Endothelial cell of umbilical vein (primary cell): ENCODE measurements at regions not wholly inside any gene's neighbourhood (a gene's known extent, or its start where the extent isn't known, plus 50 kb on each side); places are given as distances from the start of the nearest gene placed in this dataset.

Experiments used
- BruUV-seq: library from RNA; stranded (reverse); fragments of 400-500 nt; replicated peaks from 2 replicates; lab custom pipeline; 2021; lab: Mats Ljungman, UMichigan
- CTCF ChIA-PET: fragments of 300-600, 350-600 bp; sonication (Branson Sonifier 250); formaldehyde crosslinking; loops from one replicate; lab custom pipeline; 2021; ENCODE audit warnings: antibody characterized with exemption, inconsistent platforms; lab: Charles Lee
- POLR2A ChIA-PET: fragments of 300-600, 350-600 bp; sonication (Branson Sonifier 250); formaldehyde crosslinking; loops from one replicate; lab custom pipeline; 2021; ENCODE audit warnings: antibody characterized with exemption, inconsistent platforms; lab: Charles Lee
- DNase-seq: peaks from one replicate; pipeline ENCODE4 v3.0.0-alpha.2; 2011; ENCODE audit warnings: low read depth, low spot score
- FAIRE-seq: peaks from 2 replicates; lab custom pipeline; 2011; peaks lifted over from hg19 to GRCh38; lab: Jason Lieb, UNC
- H2AFZ ChIP-seq: 2 replicates; pipeline ENCODE4 v1.6.0; 2012; ENCODE audit warnings: low read depth, low read length, control low read depth, inconsistent platforms
- H3K27ac ChIP-seq: 2 replicates; pipeline ENCODE4 v1.5.1; 2011; ENCODE audit warnings: low read depth, mild to moderate bottlenecking, control low read depth, low read length, moderate library complexity; ENCODE audit not compliant: insufficient read depth
- H3K27me3 ChIP-seq, 2 experiments: 2 replicates each; pipeline versions ENCODE4 v1.6.0 to v1.6.1; 2011; ENCODE audit warnings: low read length in 2 of 2, mixed read lengths in 1 of 2; ENCODE audit not compliant: control insufficient read depth in 2 of 2, insufficient read depth in 2 of 2
- H3K36me3 ChIP-seq, 2 experiments: 2 replicates in 1 of 2; 3 replicates in 1 of 2; pipeline ENCODE4 v1.5.1; 2011; ENCODE audit warnings: low read length in 2 of 2, mild to moderate bottlenecking in 1 of 2, moderate library complexity in 1 of 2; ENCODE audit not compliant: control insufficient read depth in 2 of 2, insufficient read depth in 2 of 2; ENCODE audit errors: extremely low read depth in 1 of 2
- H3K4me1 ChIP-seq: 3 replicates; pipeline ENCODE4 v1.5.1; 2011; ENCODE audit warnings: mild to moderate bottlenecking, low read length; ENCODE audit not compliant: control insufficient read depth, insufficient read depth; ENCODE audit errors: extremely low read depth
- H3K4me2 ChIP-seq: 2 replicates; pipeline ENCODE4 v1.6.1; 2011; ENCODE audit warnings: low read length, control low read depth, mixed read lengths; ENCODE audit not compliant: insufficient read depth
- H3K4me3 ChIP-seq, 3 experiments: fragments of 200-600 bp in 1 of 3; sonication (generic), shearing (Covaris generic) in 1 of 3; replicated peaks in 1 of 3; 2 replicates each; pipeline ENCODE4 v1.5.1; 2011 to 2016; ENCODE audit warnings: control low read depth in 3 of 3, low read length in 3 of 3, mild to moderate bottlenecking in 2 of 3, inconsistent platforms in 1 of 3, low read depth in 1 of 3, moderate library complexity in 1 of 3; ENCODE audit not compliant: insufficient read depth in 1 of 3
- H3K79me2 ChIP-seq: 2 replicates; pipeline ENCODE4 v1.6.0; 2012; ENCODE audit warnings: low read length, inconsistent platforms; ENCODE audit not compliant: control insufficient read depth, insufficient read depth
- H3K9ac ChIP-seq: replicated peaks from 2 replicates; pipeline ENCODE3; 2011; ENCODE audit warnings: low read length, control low read depth; ENCODE audit not compliant: insufficient read depth; ENCODE audit errors: extremely low read depth
- H3K9me1 ChIP-seq: replicated peaks from 3 replicates; pipeline ENCODE4 v1.6.0; 2011; ENCODE audit warnings: mild to moderate bottlenecking, low read length; ENCODE audit not compliant: control insufficient read depth, insufficient read depth; ENCODE audit errors: extremely low read depth
- H3K9me3 ChIP-seq: replicated peaks from 2 replicates; pipeline ENCODE4 v1.5.1; 2012; ENCODE audit warnings: low read length, inconsistent platforms; ENCODE audit not compliant: control insufficient read depth, insufficient read depth
- H4K20me1 ChIP-seq: replicated peaks from 2 replicates; pipeline ENCODE3; 2011; ENCODE audit warnings: mild to moderate bottlenecking, low read length; ENCODE audit not compliant: control insufficient read depth, insufficient read depth; ENCODE audit errors: extremely low read depth
- EZH2 ChIP-seq: IDR thresholded peaks from 2 replicates; pipeline ENCODE4 v1.6.1; 2012; ENCODE audit warnings: borderline replicate concordance, low read depth, mild to moderate bottlenecking, moderate library complexity, low read length, inconsistent platforms; ENCODE audit not compliant: severe bottlenecking
- FOS ChIP-seq: IDR thresholded peaks from 2 replicates; pipeline ENCODE4 v1.6.1; 2011; ENCODE audit warnings: mild to moderate bottlenecking, low read length, moderate library complexity, borderline replicate concordance; ENCODE audit not compliant: insufficient read depth
- GATA2 ChIP-seq: IDR thresholded peaks from 2 replicates; pipeline ENCODE4 v1.7.0; 2011; ENCODE audit warnings: low read depth, mild to moderate bottlenecking, moderate library complexity, mixed read lengths, low read length; ENCODE audit not compliant: insufficient read length, insufficient read depth
- JUN ChIP-seq: IDR thresholded peaks from 2 replicates; pipeline ENCODE4 v1.6.1; 2011; ENCODE audit warnings: borderline replicate concordance, low read depth; ENCODE audit not compliant: insufficient read length, insufficient read depth
- MYC ChIP-seq: IDR thresholded peaks from one replicate; pipeline ENCODE4 v1.6.1; 2011; ENCODE audit warnings: mild to moderate bottlenecking, low read depth, low read length
- POLR2A ChIP-seq: IDR thresholded peaks from 2 replicates; pipeline ENCODE4 v1.6.1; 2012; ENCODE audit warnings: low read depth, mild to moderate bottlenecking, control low read depth, low read length
- POLR2AphosphoS5 ChIP-seq: IDR thresholded peaks from 2 replicates; pipeline ENCODE4 v1.6.1; 2012; ENCODE audit warnings: low read depth, mild to moderate bottlenecking, control low read depth, low read length, moderate library complexity; ENCODE audit not compliant: insufficient read depth
- dilution Hi-C: fragments of 300-500 bp; cut with MboI; formaldehyde crosslinking; loops from one replicate; pipeline ENCODE4 v1.15.0; 2019; ENCODE audit warnings: low sequenced_read_pairs; ENCODE audit not compliant: extremely low pct_ligation_motif_present
- intact Hi-C: fragments of 100-400 bp; cut with micrococcal nuclease; formaldehyde crosslinking; loops from one replicate; pipeline ENCODE4 v1.10.0; 2022
- TF ChIP-seq, protein P1 (sequence below): IDR thresholded peaks from 2 replicates; pipeline ENCODE4 v1.6.1; 2011; ENCODE audit not compliant: insufficient read depth, insufficient read length
- TF ChIP-seq, protein P2 (sequence below), 2 donors: IDR thresholded peaks; 1 replicate in 1 of 2; 2 replicates in 1 of 2; pipeline ENCODE4 v1.5.1; 2011; ENCODE audit warnings: low read length in 2 of 2, mild to moderate bottlenecking in 2 of 2, moderate library complexity in 2 of 2, control low read depth in 1 of 2, inconsistent platforms in 1 of 2, low read depth in 1 of 2; ENCODE audit not compliant: insufficient read depth in 1 of 2; ENCODE audit errors: extremely low read depth in 1 of 2

- Histone ChIP-seq H3K36me3 (no peaks in the 10 kb centered on the region), H3K9me3 (no peaks in the 10 kb centered on the region), H4K20me1 (no peaks in the 10 kb centered on the region), H3K4me1 (no peaks in the 10 kb centered on the region), H3K27ac (no peak overlapping the region), H3K9me1 (no peaks in the 10 kb centered on the region), H3K4me2 (no peak overlapping the region), H3K79me2 (no peaks in the 10 kb centered on the region), H3K4me3 (no peak overlapping the region), H3K27me3 (no peaks in the 10 kb centered on the region), H2AFZ (no peak overlapping the region), H3K9ac (no peak overlapping the region)
- TF ChIP-seq EZH2: no peak
- no peak for TF ChIP-seq MYC
- TF ChIP-seq, protein P1, sequence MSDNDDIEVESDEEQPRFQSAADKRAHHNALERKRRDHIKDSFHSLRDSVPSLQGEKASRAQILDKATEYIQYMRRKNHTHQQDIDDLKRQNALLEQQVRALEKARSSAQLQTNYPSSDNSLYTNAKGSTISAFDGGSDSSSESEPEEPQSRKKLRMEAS: no peak
- TF ChIP-seq FOS: no peak
- no peak for TF ChIP-seq JUN
- intact Hi-C loops (no loop called here), dilution Hi-C loops (no loop called here)
- FAIRE-seq: no peak
- no peak for DNase-seq
- POLR2A ChIA-PET: no interaction called here
- no TSS peak for BruUV-seq
- CTCF ChIA-PET: interaction anchor here (1.4 kb wide), 1 partner anchor 14 kb away, joined by 3 read pairs; no protein-coding TSS in a partner anchor
Observed at GRCh38 chr3:115375362-115375761, 228.3 kb upstream of the ZBTB20 start.

DNA sequence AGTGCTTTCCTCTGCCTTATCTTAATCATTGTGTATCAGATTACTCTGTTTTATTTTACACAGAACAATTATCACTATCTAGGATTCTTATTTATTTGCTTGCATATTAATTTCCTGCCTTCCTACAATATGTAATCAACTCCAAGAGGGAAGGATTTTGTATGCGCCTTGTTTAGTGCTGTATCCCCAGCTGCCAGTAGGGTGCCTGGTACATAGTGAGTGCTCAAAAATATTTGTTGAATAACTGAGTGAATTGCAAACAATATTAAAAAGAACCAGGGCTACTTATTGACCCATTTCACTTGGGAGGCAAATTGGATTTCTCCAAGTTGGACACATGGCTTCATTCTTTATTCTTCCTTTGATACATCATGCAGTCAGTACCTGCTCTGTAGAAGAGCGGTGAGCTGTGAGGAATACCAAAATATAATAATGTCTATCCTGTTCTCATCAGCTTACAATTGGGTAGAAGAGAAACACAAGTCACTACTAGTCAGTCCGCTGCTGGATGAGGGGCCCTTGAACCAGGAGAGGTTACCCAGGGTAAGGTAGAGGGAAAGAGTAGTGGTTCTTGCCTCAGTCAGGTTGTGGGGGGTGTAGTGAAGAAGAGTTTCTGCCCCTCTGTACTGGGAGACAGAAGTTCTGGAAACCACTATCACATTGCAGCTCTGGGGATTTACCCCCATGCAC lies 233.9 kb upstream of the ZBTB20 start:
- intact Hi-C loops: no loop called here
- peaks cover 24% of the 10 kb centered on the region for H3K4me1 ChIP-seq
- no peaks in the 10 kb centered on the region for H3K9me3 ChIP-seq
- dilution Hi-C loops: no loop called here
- TF ChIP-seq MYC (no peak), EZH2 (no peak), POLR2AphosphoS5 (no peak), POLR2A (no peak), GATA2 (no peak), JUN (no peak), FOS (no peak)
- TF ChIP-seq, protein P2, sequence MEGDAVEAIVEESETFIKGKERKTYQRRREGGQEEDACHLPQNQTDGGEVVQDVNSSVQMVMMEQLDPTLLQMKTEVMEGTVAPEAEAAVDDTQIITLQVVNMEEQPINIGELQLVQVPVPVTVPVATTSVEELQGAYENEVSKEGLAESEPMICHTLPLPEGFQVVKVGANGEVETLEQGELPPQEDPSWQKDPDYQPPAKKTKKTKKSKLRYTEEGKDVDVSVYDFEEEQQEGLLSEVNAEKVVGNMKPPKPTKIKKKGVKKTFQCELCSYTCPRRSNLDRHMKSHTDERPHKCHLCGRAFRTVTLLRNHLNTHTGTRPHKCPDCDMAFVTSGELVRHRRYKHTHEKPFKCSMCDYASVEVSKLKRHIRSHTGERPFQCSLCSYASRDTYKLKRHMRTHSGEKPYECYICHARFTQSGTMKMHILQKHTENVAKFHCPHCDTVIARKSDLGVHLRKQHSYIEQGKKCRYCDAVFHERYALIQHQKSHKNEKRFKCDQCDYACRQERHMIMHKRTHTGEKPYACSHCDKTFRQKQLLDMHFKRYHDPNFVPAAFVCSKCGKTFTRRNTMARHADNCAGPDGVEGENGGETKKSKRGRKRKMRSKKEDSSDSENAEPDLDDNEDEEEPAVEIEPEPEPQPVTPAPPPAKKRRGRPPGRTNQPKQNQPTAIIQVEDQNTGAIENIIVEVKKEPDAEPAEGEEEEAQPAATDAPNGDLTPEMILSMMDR (IDR thresholded peaks at IDR 0.05; ENCODE audit: extremely low read depth in 1 of 2, insufficient read depth in 1 of 2, low read depth in 1 of 2, low read length in 2 of 2): no peak
- TF ChIP-seq, protein P1: no peak
- no peaks in the 10 kb centered on the region for H3K9me1 ChIP-seq
- no peaks in the 10 kb centered on the region for H3K79me2 ChIP-seq
- no peak overlapping the region for H3K4me2 ChIP-seq
- H3K9ac ChIP-seq: no peak overlapping the region
- no peak for FAIRE-seq
- ChIA-PET CTCF (no interaction called here), POLR2A (no interaction called here)
- peak overlapping the region; percentile 60 for H3K27ac ChIP-seq
- no peak overlapping the region for H3K4me3 ChIP-seq
- no peaks in the 10 kb centered on the region for H3K36me3 ChIP-seq
- no peaks in the 10 kb centered on the region for H3K27me3 ChIP-seq
- BruUV-seq: no TSS peak
- H4K20me1 ChIP-seq: no peaks in the 10 kb centered on the region
- peak overlapping the region; percentile 80 for H2AFZ ChIP-seq
- no peak for DNase-seq
